ENCODE measurements at regions not wholly inside any gene's neighbourhood (a gene's known extent, or its start where the extent isn't known, plus 50 kb on each side); places are given as distances from the start of the nearest gene placed in this dataset.

DNA sequence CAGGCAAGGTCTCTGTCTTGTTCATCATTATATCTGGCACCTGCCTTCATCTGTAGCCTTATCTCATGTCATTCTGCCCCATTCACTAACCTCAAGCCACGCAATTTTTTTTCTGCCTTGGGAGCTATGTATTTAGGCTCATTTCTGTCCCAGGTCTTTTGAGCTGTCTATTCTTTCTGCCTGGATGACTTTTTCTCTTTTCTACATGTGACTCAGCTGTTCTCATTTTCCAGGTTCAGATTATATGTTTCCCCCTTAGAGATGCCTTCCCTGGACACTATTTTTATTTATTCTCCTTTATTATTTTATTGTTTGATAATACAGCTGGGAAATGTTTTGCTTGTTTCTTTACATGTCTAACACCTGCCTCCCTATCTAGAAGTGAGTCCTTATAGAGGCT, 737.4 kb upstream of the TBX3 start:
- no peak for TF ChIP-seq YY1 (IDR thresholded peaks at IDR 0.05; ENCODE audit: low read depth)
- TF ChIP-seq ELF1 (IDR thresholded peaks at IDR 0.05): no peak
- TF ChIP-seq RXRA (IDR thresholded peaks at IDR 0.05; ENCODE audit: borderline replicate concordance, low read depth): no peak
- TF ChIP-seq SIN3A (IDR thresholded peaks at IDR 0.05; ENCODE audit: borderline replicate concordance, low read depth, low read length): no peak
- no peak for TF ChIP-seq EZH2phosphoT487 (IDR thresholded peaks at IDR 0.05; ENCODE audit: borderline replicate concordance, low read depth)
- no peak for TF ChIP-seq RFX5 (IDR thresholded peaks at IDR 0.05; ENCODE audit: low read length)
- Histone ChIP-seq H3K4me3 (ENCODE audit: low read depth in 2 of 2, low read length in 1 of 2) (no peak overlapping the region), H3F3A (replicated peaks; ENCODE audit: insufficient read depth) (no peaks in the 10 kb centered on the region), H3K9ac (no peak overlapping the region), H2AFZ (ENCODE audit: low read depth) (no peak overlapping the region), H3K4me2 (no peak overlapping the region), H3K36me3 (replicated peaks in 1 of 2; ENCODE audit: control insufficient read depth in 1 of 2, insufficient read depth in 2 of 2, low read length in 1 of 2) (no peaks in the 10 kb centered on the region), H4K20me1 (ENCODE audit: insufficient read depth) (no peaks in the 10 kb centered on the region), H3K79me2 (ENCODE audit: insufficient read depth) (no peaks in the 10 kb centered on the region), H3K27ac (ENCODE audit: low read depth in 2 of 2, low read length in 1 of 2) (no peak overlapping the region), H3K4me1 (ENCODE audit: control insufficient read depth in 1 of 2, insufficient read depth in 2 of 2, low read depth in 1 of 2, low read length in 1 of 2) (no peaks in the 10 kb centered on the region), H3K9me2 (no peaks in the 10 kb centered on the region), H3K9me3 (no peaks in the 10 kb centered on the region), H3K27me3 (ENCODE audit: insufficient read depth) (no peaks in the 10 kb centered on the region)
- ChIA-PET POLR2A (no interaction called here), CTCF (interaction anchor here (0.9 kb wide), 1 partner anchor 23 kb away, joined by 3 read pairs; no protein-coding TSS in a partner anchor)
- no peak for DNase-seq
- 82% methylated on average over 1 of the region's 1 CpG for WGBS (ENCODE audit: low lambda C conversion rate)

- CTCF ChIA-PET: interaction anchor here (0.9 kb wide), 1 partner anchor 12 kb away, joined by 3 read pairs; no protein-coding TSS in a partner anchor
Measured at GRCh38 chr12:115419145-115419646, 735.2 kb upstream of the TBX3 start.

More at GRCh38 chr12:115419145-115419646, 735.2 kb upstream of the TBX3 start:
- POLR2A ChIA-PET: no interaction called here
- no peak overlapping the region for H3K4me3 ChIP-seq (ENCODE audit: low read depth in 2 of 2, low read length in 1 of 2)
- H3K4me2 ChIP-seq: no peak overlapping the region
- no peaks in the 10 kb centered on the region for H3K4me1 ChIP-seq (ENCODE audit: control insufficient read depth in 1 of 2, insufficient read depth in 2 of 2, low read depth in 1 of 2, low read length in 1 of 2)
- no peak for DNase-seq
- TF ChIP-seq EP300 (IDR thresholded peaks at IDR 0.05; ENCODE audit: borderline replicate concordance in 1 of 2, low read depth in 1 of 2, low read length in 1 of 2) (no peak), FOXM1 (IDR thresholded peaks at IDR 0.05; ENCODE audit: low read depth) (no peak), SIN3A (IDR thresholded peaks at IDR 0.05; ENCODE audit: borderline replicate concordance, low read depth, low read length) (no peak), FOSL2 (IDR thresholded peaks at IDR 0.05; ENCODE audit: borderline replicate concordance, low read depth) (no peak), FOXJ3 (CRISPR knock-in tag; IDR thresholded peaks at IDR 0.05) (no peak), TCF12 (IDR thresholded peaks at IDR 0.05) (no peak), TAF1 (IDR thresholded peaks at IDR 0.05; ENCODE audit: borderline replicate concordance, low read depth, low read length) (no peak), CHD2 (IDR thresholded peaks at IDR 0.05; ENCODE audit: low read length, partially characterized antibody) (no peak), EZH2phosphoT487 (IDR thresholded peaks at IDR 0.05; ENCODE audit: borderline replicate concordance, low read depth) (no peak), YY1 (IDR thresholded peaks at IDR 0.05; ENCODE audit: low read depth) (no peak), NRF1 (IDR thresholded peaks at IDR 0.05; ENCODE audit: low read depth, low read length) (no peak), RXRA (IDR thresholded peaks at IDR 0.05; ENCODE audit: borderline replicate concordance, low read depth) (no peak), USF2 (IDR thresholded peaks at IDR 0.05; ENCODE audit: borderline replicate concordance, low read depth, low read length) (no peak), CTCF (IDR thresholded peaks at IDR 0.05) (no peak)
- TF ChIP-seq, protein P1, sequence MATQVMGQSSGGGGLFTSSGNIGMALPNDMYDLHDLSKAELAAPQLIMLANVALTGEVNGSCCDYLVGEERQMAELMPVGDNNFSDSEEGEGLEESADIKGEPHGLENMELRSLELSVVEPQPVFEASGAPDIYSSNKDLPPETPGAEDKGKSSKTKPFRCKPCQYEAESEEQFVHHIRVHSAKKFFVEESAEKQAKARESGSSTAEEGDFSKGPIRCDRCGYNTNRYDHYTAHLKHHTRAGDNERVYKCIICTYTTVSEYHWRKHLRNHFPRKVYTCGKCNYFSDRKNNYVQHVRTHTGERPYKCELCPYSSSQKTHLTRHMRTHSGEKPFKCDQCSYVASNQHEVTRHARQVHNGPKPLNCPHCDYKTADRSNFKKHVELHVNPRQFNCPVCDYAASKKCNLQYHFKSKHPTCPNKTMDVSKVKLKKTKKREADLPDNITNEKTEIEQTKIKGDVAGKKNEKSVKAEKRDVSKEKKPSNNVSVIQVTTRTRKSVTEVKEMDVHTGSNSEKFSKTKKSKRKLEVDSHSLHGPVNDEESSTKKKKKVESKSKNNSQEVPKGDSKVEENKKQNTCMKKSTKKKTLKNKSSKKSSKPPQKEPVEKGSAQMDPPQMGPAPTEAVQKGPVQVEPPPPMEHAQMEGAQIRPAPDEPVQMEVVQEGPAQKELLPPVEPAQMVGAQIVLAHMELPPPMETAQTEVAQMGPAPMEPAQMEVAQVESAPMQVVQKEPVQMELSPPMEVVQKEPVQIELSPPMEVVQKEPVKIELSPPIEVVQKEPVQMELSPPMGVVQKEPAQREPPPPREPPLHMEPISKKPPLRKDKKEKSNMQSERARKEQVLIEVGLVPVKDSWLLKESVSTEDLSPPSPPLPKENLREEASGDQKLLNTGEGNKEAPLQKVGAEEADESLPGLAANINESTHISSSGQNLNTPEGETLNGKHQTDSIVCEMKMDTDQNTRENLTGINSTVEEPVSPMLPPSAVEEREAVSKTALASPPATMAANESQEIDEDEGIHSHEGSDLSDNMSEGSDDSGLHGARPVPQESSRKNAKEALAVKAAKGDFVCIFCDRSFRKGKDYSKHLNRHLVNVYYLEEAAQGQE (IDR thresholded peaks at IDR 0.05; ENCODE audit: low read depth, low read length): no peak
- TF ChIP-seq, protein P2, sequence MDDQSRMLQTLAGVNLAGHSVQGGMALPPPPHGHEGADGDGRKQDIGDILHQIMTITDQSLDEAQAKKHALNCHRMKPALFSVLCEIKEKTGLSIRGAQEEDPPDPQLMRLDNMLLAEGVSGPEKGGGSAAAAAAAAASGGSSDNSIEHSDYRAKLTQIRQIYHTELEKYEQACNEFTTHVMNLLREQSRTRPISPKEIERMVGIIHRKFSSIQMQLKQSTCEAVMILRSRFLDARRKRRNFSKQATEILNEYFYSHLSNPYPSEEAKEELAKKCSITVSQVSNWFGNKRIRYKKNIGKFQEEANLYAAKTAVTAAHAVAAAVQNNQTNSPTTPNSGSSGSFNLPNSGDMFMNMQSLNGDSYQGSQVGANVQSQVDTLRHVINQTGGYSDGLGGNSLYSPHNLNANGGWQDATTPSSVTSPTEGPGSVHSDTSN (IDR thresholded peaks at IDR 0.05): no peak
- TF ChIP-seq, protein P3, sequence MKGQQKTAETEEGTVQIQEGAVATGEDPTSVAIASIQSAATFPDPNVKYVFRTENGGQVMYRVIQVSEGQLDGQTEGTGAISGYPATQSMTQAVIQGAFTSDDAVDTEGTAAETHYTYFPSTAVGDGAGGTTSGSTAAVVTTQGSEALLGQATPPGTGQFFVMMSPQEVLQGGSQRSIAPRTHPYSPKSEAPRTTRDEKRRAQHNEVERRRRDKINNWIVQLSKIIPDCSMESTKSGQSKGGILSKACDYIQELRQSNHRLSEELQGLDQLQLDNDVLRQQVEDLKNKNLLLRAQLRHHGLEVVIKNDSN (IDR thresholded peaks at IDR 0.05; ENCODE audit: borderline replicate concordance, low read depth): no peak
- H4K20me1 ChIP-seq (ENCODE audit: insufficient read depth): no peaks in the 10 kb centered on the region
- H3F3A ChIP-seq (replicated peaks; ENCODE audit: insufficient read depth): no peaks in the 10 kb centered on the region
- H2AFZ ChIP-seq (ENCODE audit: low read depth): no peak overlapping the region
- H3K9ac ChIP-seq: no peak overlapping the region
- 100% methylated on average over 1 of the region's 1 CpG for whole genome bisulfite sequencing (ENCODE audit: low lambda C conversion rate)
- H3K27me3 ChIP-seq (ENCODE audit: insufficient read depth): no peaks in the 10 kb centered on the region
- H3K79me2 ChIP-seq (ENCODE audit: insufficient read depth): no peaks in the 10 kb centered on the region
- no peaks in the 10 kb centered on the region for H3K36me3 ChIP-seq (replicated peaks in 1 of 2; ENCODE audit: control insufficient read depth in 1 of 2, insufficient read depth in 2 of 2, low read length in 1 of 2)
- no peak overlapping the region for H3K27ac ChIP-seq (ENCODE audit: low read depth in 2 of 2, low read length in 1 of 2)
- H3K9me3 ChIP-seq: no peaks in the 10 kb centered on the region
- no peaks in the 10 kb centered on the region for H3K9me2 ChIP-seq

Data from SK-N-SH (cell line).